ENCODE measurements at regions not wholly inside any gene's neighbourhood (a gene's known extent, or its start where the extent isn't known, plus 50 kb on each side); places are given as distances from the start of the nearest gene placed in this dataset.

GRCh38 chr12:105986779-105987684 is 151.7 kb downstream of the NUAK1 start:
- Mint-ChIP-seq H3K36me3 (no peaks in the 10 kb centered on the region), H3K4me1 (no peaks in the 10 kb centered on the region)
- no peak overlapping the region for H3K4me2 ChIP-seq (replicated peaks; ENCODE audit: extremely low read depth, low read length, poor library complexity, severe bottlenecking)

GRCh38 chr12:105987685-105988035 is 151.1 kb downstream of the NUAK1 start:
- Histone ChIP-seq H3K9me3 (replicated peaks in 1 of 2; ENCODE audit: control insufficient read depth in 1 of 2, insufficient read depth in 1 of 2, low read length in 2 of 2) (no peaks in the 10 kb centered on the region), H3K4me2 (replicated peaks; ENCODE audit: extremely low read depth, low read length, poor library complexity, severe bottlenecking) (no peak overlapping the region), H3K79me2 (ENCODE audit: insufficient read depth, low read length) (no peaks in the 10 kb centered on the region), H2AFZ (ENCODE audit: insufficient read depth, low read depth, low read length, poor library complexity, severe bottlenecking) (no peak overlapping the region), H3K9ac (ENCODE audit: insufficient read depth, low read length, poor library complexity, severe bottlenecking) (no peak overlapping the region), H3K36me3 (replicated peaks in 1 of 2; ENCODE audit: control insufficient read depth in 1 of 2, insufficient read depth in 2 of 2, low read length in 2 of 2) (no peaks in the 10 kb centered on the region), H3K4me1 (ENCODE audit: control insufficient read depth in 1 of 2, insufficient read depth in 2 of 2, low read length in 2 of 2) (no peaks in the 10 kb centered on the region), H4K20me1 (ENCODE audit: insufficient read depth, low read length) (no peaks in the 10 kb centered on the region), H3K4me3 (replicated peaks in 1 of 3; ENCODE audit: low read depth in 2 of 3, low read length in 3 of 3) (no peak overlapping the region), H3K27ac (ENCODE audit: low read depth in 1 of 2, low read length in 2 of 2) (no peak overlapping the region), H3K27me3 (ENCODE audit: control insufficient read depth in 2 of 2, insufficient read depth in 2 of 2, low read length in 2 of 2) (no peaks in the 10 kb centered on the region)
- Mint-ChIP-seq H3K36me3 (no peaks in the 10 kb centered on the region), H3K9me3 (peaks cover 0 to 8% (median 2%) of the 10 kb centered on the region in 7 donors), H3K4me1 (no peaks in the 10 kb centered on the region), H3K27ac (no peak overlapping the region), H3K27me3 (ENCODE audit: low read depth in 3 of 3) (peaks cover 2 to 4% (median 3%) of the 10 kb centered on the region in 3 donors), H3K4me3 (no peak overlapping the region)
- intact Hi-C loops (cut with micrococcal nuclease) = no loop called here
- 88% methylated on average over 2 of the region's 3 CpGs for WGBS (ENCODE audit: insufficient coverage)
- DNase-seq = no peak
- no peak for TF ChIP-seq CTCF (IDR thresholded peaks at IDR 0.05)

More at GRCh38 chr12:105986779-105987684, 151.7 kb downstream of the NUAK1 start:
- DNase-seq = no peak
- no peak overlapping the region for H3K27ac ChIP-seq (ENCODE audit: low read depth in 1 of 2, low read length in 2 of 2)
- 93% methylated on average over 2 of the region's 4 CpGs for WGBS (ENCODE audit: insufficient coverage)
- no peaks in the 10 kb centered on the region for H4K20me1 ChIP-seq (ENCODE audit: insufficient read depth, low read length)
- Mint-ChIP-seq H3K4me3 (no peak overlapping the region), H3K27me3 (ENCODE audit: low read depth in 3 of 3) (peaks cover 2 to 4% (median 3%) of the 10 kb centered on the region in 3 donors), H3K9me3 (peaks cover 0 to 8% (median 2%) of the 10 kb centered on the region in 7 donors), H3K27ac (no peak overlapping the region)
- H3K36me3 ChIP-seq (replicated peaks in 1 of 2; ENCODE audit: control insufficient read depth in 1 of 2, insufficient read depth in 2 of 2, low read length in 2 of 2) = no peaks in the 10 kb centered on the region
- no peak overlapping the region for H3K9ac ChIP-seq (ENCODE audit: insufficient read depth, low read length, poor library complexity, severe bottlenecking)
- no peaks in the 10 kb centered on the region for H3K9me3 ChIP-seq (replicated peaks in 1 of 2; ENCODE audit: control insufficient read depth in 1 of 2, insufficient read depth in 1 of 2, low read length in 2 of 2)
- intact Hi-C loops (cut with micrococcal nuclease) = no loop called here
- no peak overlapping the region for H2AFZ ChIP-seq (ENCODE audit: insufficient read depth, low read depth, low read length, poor library complexity, severe bottlenecking)
- H3K27me3 ChIP-seq (ENCODE audit: control insufficient read depth in 2 of 2, insufficient read depth in 2 of 2, low read length in 2 of 2) = no peaks in the 10 kb centered on the region
- no peak overlapping the region for H3K4me3 ChIP-seq (replicated peaks in 1 of 3; ENCODE audit: low read depth in 2 of 3, low read length in 3 of 3)
- H3K79me2 ChIP-seq (ENCODE audit: insufficient read depth, low read length) = no peaks in the 10 kb centered on the region
- no peak for TF ChIP-seq CTCF (IDR thresholded peaks at IDR 0.05)
- H3K4me1 ChIP-seq (ENCODE audit: control insufficient read depth in 1 of 2, insufficient read depth in 2 of 2, low read length in 2 of 2) = no peaks in the 10 kb centered on the region
